Choroid plexus epithelial cell (primary cell): ENCODE measurements at regions not wholly inside any gene's neighbourhood (a gene's known extent, or its start where the extent isn't known, plus 50 kb on each side); places are given as distances from the start of the nearest gene placed in this dataset.

Source experiments
- DNase-seq: peaks from one replicate; pipeline ENCODE4 v3.0.0-alpha.2; 2010; ENCODE audit warnings: low read depth
- H3K4me3 ChIP-seq: 2 replicates; pipeline ENCODE4 v1.5.1; 2011; ENCODE audit warnings: low read depth, mild to moderate bottlenecking, control low read depth, low read length, moderate library complexity
- CTCF ChIP-seq: conservative IDR thresholded peaks from 2 replicates; pipeline ENCODE4 v1.5.1; 2011; ENCODE audit warnings: low read depth, mild to moderate bottlenecking, control low read depth, inconsistent platforms, low read length, moderate library complexity

GRCh38 chr9:117491491-117491890, 76.6 kb upstream of the ASTN2 start:
- H3K4me3 ChIP-seq: no peak overlapping the region
- no peak for DNase-seq
- TF ChIP-seq CTCF: no peak

GRCh38 chr9:117490199-117490598, 75.3 kb upstream of the ASTN2 start:
- DNase-seq: no peak
- H3K4me3 ChIP-seq: no peak overlapping the region
- TF ChIP-seq CTCF: no peak

GRCh38 chr9:117488659-117489058, 73.8 kb upstream of the ASTN2 start:
- no peak for DNase-seq
- no peak for TF ChIP-seq CTCF

GRCh38 chr9:117487555-117488175, 72.8 kb upstream of the ASTN2 start:
- peak; percentile 66 for DNase-seq
- peak; percentile 97 for TF ChIP-seq CTCF
- H3K4me3 ChIP-seq: no peak overlapping the region

More at GRCh38 chr9:117488659-117489058, 73.8 kb upstream of the ASTN2 start:
- no peak overlapping the region for H3K4me3 ChIP-seq

- no peak for DNase-seq
- no peak for TF ChIP-seq CTCF
- no peak overlapping the region for H3K4me3 ChIP-seq
Observed at GRCh38 chr9:117486426-117486825, 71.6 kb upstream of the ASTN2 start.

- TF ChIP-seq CTCF: no peak
- DNase-seq: peak; percentile 4
Observed at GRCh38 chr9:117485176-117485575, 70.3 kb upstream of the ASTN2 start.

GRCh38 chr9:117480729-117481128, 65.9 kb upstream of the ASTN2 start:
- DNase-seq: no peak
- TF ChIP-seq CTCF: no peak
- H3K4me3 ChIP-seq: no peak overlapping the region

More at GRCh38 chr9:117485176-117485575, 70.3 kb upstream of the ASTN2 start:
- no peak overlapping the region for H3K4me3 ChIP-seq
